IPS-15b (cell line): ENCODE measurements at regions not wholly inside any gene's neighbourhood (a gene's known extent, or its start where the extent isn't known, plus 50 kb on each side); places are given as distances from the start of the nearest gene placed in this dataset.

ENCODE experiments used
- H3K27me3 ChIP-seq: one replicate; pipeline ENCODE4 v1.6.1; 2013; ENCODE audit warnings: low read length; ENCODE audit not compliant: control insufficient read depth, insufficient read depth
- H3K36me3 ChIP-seq: one replicate; pipeline ENCODE4 v1.6.1; 2013; ENCODE audit warnings: low read length; ENCODE audit not compliant: control insufficient read depth, insufficient read depth
- H3K4me1 ChIP-seq: one replicate; pipeline ENCODE4 v1.6.1; 2013; ENCODE audit warnings: mild to moderate bottlenecking, low read length; ENCODE audit not compliant: control insufficient read depth, insufficient read depth
- H3K4me3 ChIP-seq: one replicate; pipeline ENCODE4 v1.5.1; 2013; ENCODE audit warnings: low read depth, low read length
- H3K9ac ChIP-seq: one replicate; pipeline ENCODE4 v1.6.1; 2013; ENCODE audit warnings: low read depth, mild to moderate bottlenecking, low read length
- H3K9me3 ChIP-seq: one replicate; pipeline ENCODE4 v1.6.1; 2013; ENCODE audit warnings: mild to moderate bottlenecking, low read length; ENCODE audit not compliant: control insufficient read depth, insufficient read depth

GRCh38 chr19:31617010-31617585 is 267.9 kb upstream of the TSHZ3 start:
- no peak overlapping the region for H3K4me3 ChIP-seq
- H3K36me3 ChIP-seq, result no peaks in the 10 kb centered on the region
- no peak overlapping the region for H3K9ac ChIP-seq
- H3K27me3 ChIP-seq, result no peaks in the 10 kb centered on the region
- H3K9me3 ChIP-seq, result no peaks in the 10 kb centered on the region
- H3K4me1 ChIP-seq, result no peaks in the 10 kb centered on the region

DNA sequence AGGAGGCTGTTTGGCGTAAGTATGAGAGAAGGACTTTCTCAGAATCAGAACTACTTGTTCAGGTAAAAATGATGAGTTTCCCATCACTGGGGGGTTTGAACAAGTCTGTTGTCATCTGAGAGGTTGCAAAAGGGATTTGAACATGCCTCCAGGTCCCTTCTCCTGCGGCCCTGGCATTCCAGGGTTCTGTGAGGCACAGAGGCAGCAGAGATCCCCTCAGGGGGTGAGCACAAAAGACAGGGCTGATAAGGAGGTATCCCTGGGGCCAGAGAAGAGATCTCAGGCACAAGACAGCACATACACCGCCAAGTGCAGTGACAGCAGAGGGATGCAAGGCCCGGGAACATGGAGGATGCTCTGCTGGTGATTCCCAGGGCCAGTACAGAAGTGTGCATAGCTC is 275.8 kb upstream of the TSHZ3 start:
- H3K9ac ChIP-seq, result no peak overlapping the region
- no peaks in the 10 kb centered on the region for H3K36me3 ChIP-seq
- no peaks in the 10 kb centered on the region for H3K27me3 ChIP-seq
- H3K4me1 ChIP-seq, result no peaks in the 10 kb centered on the region
- H3K9me3 ChIP-seq, result no peaks in the 10 kb centered on the region
- no peak overlapping the region for H3K4me3 ChIP-seq

DNA sequence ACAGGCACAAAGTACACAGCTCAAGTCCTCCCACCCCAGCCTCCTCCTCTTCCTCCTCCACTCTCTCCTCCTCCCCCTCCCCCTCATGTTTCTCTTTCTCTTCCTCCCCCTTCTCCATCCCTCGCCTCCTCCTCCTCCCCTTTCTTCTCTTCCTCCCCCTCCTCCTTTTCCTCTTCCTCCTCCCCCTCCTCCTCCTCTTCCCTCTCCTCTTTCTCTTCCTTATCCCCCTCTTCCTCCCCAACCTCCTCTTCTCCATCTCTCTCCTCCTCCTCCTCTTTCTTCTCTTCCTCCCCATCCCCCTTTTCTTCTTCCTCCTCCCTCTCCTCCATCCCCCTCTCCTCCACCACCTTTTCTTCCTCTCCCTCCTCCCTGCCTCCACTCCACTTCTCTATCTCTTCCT is 276.3 kb upstream of the TSHZ3 start:
- Histone ChIP-seq H3K36me3 (no peaks in the 10 kb centered on the region), H3K27me3 (no peaks in the 10 kb centered on the region), H3K9ac (no peak overlapping the region), H3K4me3 (no peak overlapping the region), H3K4me1 (no peaks in the 10 kb centered on the region), H3K9me3 (no peaks in the 10 kb centered on the region)

DNA sequence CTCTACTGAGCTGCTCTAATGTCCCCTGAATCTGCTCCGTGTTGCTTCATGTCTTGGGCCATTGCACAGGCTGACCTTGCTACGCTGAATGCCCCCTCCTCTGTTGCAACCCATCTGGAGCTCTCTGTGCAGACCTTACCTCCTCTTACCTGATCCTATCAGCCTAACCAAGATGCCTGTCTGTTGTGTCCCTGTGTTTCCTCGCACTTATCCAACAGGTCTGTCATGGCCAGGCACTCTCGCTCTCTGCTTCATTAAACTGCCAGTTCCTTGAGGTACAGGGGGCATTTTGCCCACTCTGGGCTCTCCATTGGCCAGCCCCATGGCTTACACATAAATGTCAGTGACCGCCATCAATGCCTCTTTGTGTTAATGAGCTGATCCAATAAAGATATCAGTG is 277.7 kb upstream of the TSHZ3 start:
- H3K9ac ChIP-seq, result no peak overlapping the region
- H3K9me3 ChIP-seq, result no peaks in the 10 kb centered on the region
- no peak overlapping the region for H3K4me3 ChIP-seq
- no peaks in the 10 kb centered on the region for H3K27me3 ChIP-seq
- no peaks in the 10 kb centered on the region for H3K4me1 ChIP-seq
- no peaks in the 10 kb centered on the region for H3K36me3 ChIP-seq

DNA sequence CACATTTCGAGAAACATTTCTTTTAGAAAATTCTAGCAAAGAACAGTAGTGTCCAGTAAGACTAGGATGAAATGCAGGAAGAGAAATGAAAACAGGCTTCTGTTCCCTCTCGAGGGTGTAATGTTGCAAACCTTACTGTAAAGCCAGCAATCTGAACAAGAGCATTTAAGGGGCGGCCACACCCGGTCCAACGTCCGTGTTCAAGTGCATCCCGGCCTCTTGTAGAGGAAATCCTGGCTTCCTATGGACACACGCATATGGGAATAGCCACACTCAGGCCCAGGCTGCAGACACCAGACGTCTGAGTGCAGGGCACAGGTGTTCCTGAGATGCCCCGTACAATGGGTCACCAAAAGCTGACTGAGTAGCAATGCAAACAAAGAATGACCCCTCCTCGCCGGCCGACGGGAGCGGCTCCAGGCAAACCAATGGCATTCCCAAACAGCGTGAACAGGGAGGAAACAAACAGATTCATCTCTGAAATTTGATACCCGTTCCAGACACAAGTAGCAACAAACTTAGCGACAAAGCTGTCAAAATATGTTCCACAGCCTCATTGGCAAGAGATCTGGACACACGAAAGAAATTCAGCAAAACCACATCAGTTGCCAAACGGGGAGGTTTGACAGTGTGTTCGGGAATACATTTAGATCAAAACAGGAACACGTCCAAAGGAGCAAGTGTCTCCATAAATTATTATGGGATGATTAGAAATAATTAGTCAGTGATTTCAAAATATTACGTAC is 278.6 kb upstream of the TSHZ3 start:
- Histone ChIP-seq H3K36me3 (no peaks in the 10 kb centered on the region), H3K27me3 (no peaks in the 10 kb centered on the region), H3K4me1 (no peaks in the 10 kb centered on the region), H3K9me3 (no peaks in the 10 kb centered on the region), H3K4me3 (no peak overlapping the region), H3K9ac (peak overlapping the region; percentile 16)

DNA sequence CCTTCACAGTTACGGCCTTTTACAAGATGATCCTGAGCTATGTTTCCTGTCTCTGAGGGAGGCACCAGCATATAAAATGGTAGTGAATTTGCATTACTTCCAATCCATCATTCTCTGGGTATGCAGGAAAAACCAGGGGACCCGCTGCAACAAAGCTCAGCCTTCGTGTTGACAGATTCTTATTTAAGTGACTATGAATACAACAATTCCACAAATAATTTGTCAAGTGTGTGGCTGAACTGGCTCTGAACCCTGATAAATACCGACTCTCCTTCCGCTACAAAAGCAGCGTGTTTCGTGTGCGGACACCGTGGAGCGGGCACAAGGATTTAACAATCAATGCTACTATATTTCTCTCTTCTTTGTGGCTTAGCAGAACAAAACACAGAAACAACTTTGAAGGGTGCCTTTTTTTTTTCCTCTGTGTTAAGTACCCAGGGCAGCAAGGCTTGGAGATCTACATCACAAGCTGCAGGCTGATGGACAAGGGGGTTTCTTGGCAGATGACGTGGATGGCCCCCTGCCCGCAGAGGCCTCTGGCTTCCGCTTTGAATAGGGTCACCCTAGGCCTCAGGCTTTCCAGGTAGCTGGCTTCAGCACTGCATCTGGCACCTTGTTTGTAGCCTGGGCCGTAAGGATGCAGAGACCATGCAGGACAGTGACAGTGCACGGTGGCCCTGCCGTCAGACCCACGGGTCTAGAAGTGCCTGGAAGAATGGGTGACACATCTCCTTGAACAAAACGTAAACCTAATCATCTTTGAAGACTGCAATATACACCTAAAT is 280.5 kb upstream of the TSHZ3 start:
- Histone ChIP-seq H3K4me3 (no peak overlapping the region), H3K9me3 (no peaks in the 10 kb centered on the region)

GRCh38 chr19:31633014-31633413 is 283.8 kb upstream of the TSHZ3 start:
- Histone ChIP-seq H3K9me3 (no peaks in the 10 kb centered on the region), H3K9ac (no peak overlapping the region), H3K27me3 (no peaks in the 10 kb centered on the region), H3K36me3 (no peaks in the 10 kb centered on the region), H3K4me1 (peaks cover 2% of the 10 kb centered on the region), H3K4me3 (no peak overlapping the region)

More for the DNA sequence above, 280.5 kb upstream of the TSHZ3 start:
- Histone ChIP-seq H3K27me3 (no peaks in the 10 kb centered on the region), H3K4me1 (no peaks in the 10 kb centered on the region), H3K36me3 (no peaks in the 10 kb centered on the region), H3K9ac (no peak overlapping the region)

GRCh38 chr19:31639306-31639705 is 290.1 kb upstream of the TSHZ3 start:
- H3K4me1 ChIP-seq, result peaks cover 2% of the 10 kb centered on the region
- no peak overlapping the region for H3K4me3 ChIP-seq
- H3K36me3 ChIP-seq, result no peaks in the 10 kb centered on the region
- H3K9me3 ChIP-seq, result no peaks in the 10 kb centered on the region
- H3K27me3 ChIP-seq, result no peaks in the 10 kb centered on the region
- no peak overlapping the region for H3K9ac ChIP-seq

GRCh38 chr19:31641591-31641990 is 292.4 kb upstream of the TSHZ3 start:
- Histone ChIP-seq H3K4me1 (no peaks in the 10 kb centered on the region), H3K4me3 (no peak overlapping the region), H3K9me3 (no peaks in the 10 kb centered on the region), H3K9ac (no peak overlapping the region), H3K27me3 (no peaks in the 10 kb centered on the region), H3K36me3 (no peaks in the 10 kb centered on the region)

- Histone ChIP-seq H3K4me1 (no peaks in the 10 kb centered on the region), H3K9me3 (no peaks in the 10 kb centered on the region), H3K4me3 (no peak overlapping the region), H3K36me3 (no peaks in the 10 kb centered on the region), H3K27me3 (no peaks in the 10 kb centered on the region), H3K9ac (no peak overlapping the region)
Observed at GRCh38 chr19:31648347-31648746, 299.1 kb upstream of the TSHZ3 start.

- Histone ChIP-seq H3K36me3 (no peaks in the 10 kb centered on the region), H3K4me1 (peaks cover 3% of the 10 kb centered on the region), H3K4me3 (no peak overlapping the region), H3K27me3 (no peaks in the 10 kb centered on the region), H3K9me3 (no peaks in the 10 kb centered on the region), H3K9ac (no peak overlapping the region)
Observed at GRCh38 chr19:31656507-31656906, 307.3 kb upstream of the TSHZ3 start.
